Astrocyte (in vitro differentiated cells and primary cell): ENCODE measurements at regions not wholly inside any gene's neighbourhood (a gene's known extent, or its start where the extent isn't known, plus 50 kb on each side); places are given as distances from the start of the nearest gene placed in this dataset.
A peak's percentile ranks its signal among the peaks of the same experiment; 100 is the strongest.

Experiments
- DNase-seq: peaks from one replicate; pipeline ENCODE4 v3.0.0-alpha.2; 2010; ENCODE audit warnings: low read depth
- FAIRE-seq: peaks from 2 replicates; lab custom pipeline; 2011; peaks lifted over from hg19 to GRCh38; lab: Jason Lieb, UNC
- H2AFZ ChIP-seq: 2 replicates; pipeline ENCODE4 v1.6.0; 2012; ENCODE audit warnings: low read depth, low read length, inconsistent platforms
- H3K27ac ChIP-seq: 2 replicates; pipeline ENCODE4 v1.5.1; 2011; ENCODE audit warnings: low read depth, low read length, inconsistent platforms
- H3K27me3 ChIP-seq: 2 replicates; pipeline ENCODE4 v1.6.0; 2011; ENCODE audit warnings: low read length, inconsistent platforms; ENCODE audit not compliant: insufficient read depth
- H3K36me3 ChIP-seq: 2 replicates; pipeline ENCODE4 v1.5.1; 2011; ENCODE audit warnings: low read length, inconsistent platforms; ENCODE audit not compliant: insufficient read depth
- H3K4me1 ChIP-seq: 2 replicates; pipeline ENCODE4 v1.5.1; 2011; ENCODE audit warnings: low read length, inconsistent platforms; ENCODE audit not compliant: insufficient read depth
- H3K4me2 ChIP-seq: 2 replicates; pipeline ENCODE4 v1.6.0; 2012; ENCODE audit warnings: low read length, inconsistent platforms
- H3K4me3 ChIP-seq: 2 replicates; pipeline ENCODE4 v1.5.1; 2011; ENCODE audit warnings: low read depth, mild to moderate bottlenecking, low read length, inconsistent platforms; ENCODE audit not compliant: insufficient read depth
- H3K79me2 ChIP-seq: 2 replicates; pipeline ENCODE4 v1.6.0; 2012; ENCODE audit warnings: mild to moderate bottlenecking, low read length, inconsistent platforms; ENCODE audit not compliant: insufficient read depth
- H3K9ac ChIP-seq: 2 replicates; pipeline ENCODE4 v1.6.0; 2012; ENCODE audit warnings: mild to moderate bottlenecking, low read length, inconsistent platforms
- H3K9me3 ChIP-seq: 2 replicates; pipeline ENCODE4 v1.5.1; 2012; ENCODE audit warnings: low read depth, mild to moderate bottlenecking, low read length, inconsistent platforms; ENCODE audit not compliant: insufficient read depth
- H4K20me1 ChIP-seq: 2 replicates; pipeline ENCODE4 v1.6.0; 2012; ENCODE audit warnings: low read length, inconsistent platforms; ENCODE audit not compliant: insufficient read depth
- H3K27ac Mint-ChIP-seq: one replicate; pipeline ENCODE4 v1.8.0; 2021; ENCODE audit warnings: mild to moderate bottlenecking, mixed read lengths; ENCODE audit not compliant: unreplicated experiment
- H3K27me3 Mint-ChIP-seq: one replicate; pipeline ENCODE4 v1.8.0; 2021; ENCODE audit warnings: low read depth, mixed read lengths; ENCODE audit not compliant: unreplicated experiment
- H3K36me3 Mint-ChIP-seq: one replicate; pipeline ENCODE4 v1.8.0; 2021; ENCODE audit warnings: low read depth, mixed read lengths; ENCODE audit not compliant: unreplicated experiment
- H3K4me1 Mint-ChIP-seq: one replicate; pipeline ENCODE4 v1.8.0; 2021; ENCODE audit warnings: low read depth, mixed read lengths; ENCODE audit not compliant: unreplicated experiment
- H3K4me3 Mint-ChIP-seq: one replicate; pipeline ENCODE4 v1.8.0; 2021; ENCODE audit warnings: mild to moderate bottlenecking, moderate library complexity, mixed read lengths; ENCODE audit not compliant: unreplicated experiment
- H3K9me3 Mint-ChIP-seq: one replicate; pipeline ENCODE4 v1.8.0; 2021; ENCODE audit warnings: mild to moderate bottlenecking, mixed read lengths; ENCODE audit not compliant: unreplicated experiment
- CTCF ChIP-seq: IDR thresholded peaks from 2 replicates; pipeline ENCODE4 v1.5.1; 2011; ENCODE audit warnings: low read depth, mild to moderate bottlenecking, inconsistent platforms, low read length, moderate library complexity; ENCODE audit not compliant: insufficient read depth
- EZH2 ChIP-seq: IDR thresholded peaks from 2 replicates; pipeline ENCODE4 v1.6.1; 2012; ENCODE audit warnings: mild to moderate bottlenecking, low read length, inconsistent platforms; ENCODE audit not compliant: insufficient read depth

- Histone ChIP-seq H3K79me2 (no peaks in the 10 kb centered on the region), H3K4me2 (no peak overlapping the region), H3K9me3 (no peaks in the 10 kb centered on the region), H3K9ac (no peak overlapping the region), H2AFZ (no peak overlapping the region), H4K20me1 (no peaks in the 10 kb centered on the region), H3K4me3 (no peak overlapping the region), H3K36me3 (no peaks in the 10 kb centered on the region), H3K27me3 (no peaks in the 10 kb centered on the region), H3K27ac (no peak overlapping the region), H3K4me1 (peaks cover 10% of the 10 kb centered on the region)
- peaks cover 29% of the 10 kb centered on the region for H3K36me3 Mint-ChIP-seq
- peak overlapping the region; percentile 27 for H3K4me3 Mint-ChIP-seq
- peaks cover 10% of the 10 kb centered on the region for H3K9me3 Mint-ChIP-seq
- peak overlapping the region; percentile 26 for H3K27ac Mint-ChIP-seq
- peaks cover 8% of the 10 kb centered on the region for H3K4me1 Mint-ChIP-seq
- H3K27me3 Mint-ChIP-seq: no peaks in the 10 kb centered on the region
- peak; percentile 62 for DNase-seq
- TF ChIP-seq CTCF (peak; percentile 27), EZH2 (no peak)
- FAIRE-seq: peak; percentile 54
Observed at GRCh38 chr2:215736653-215737290, 276.6 kb downstream of the MREG start.

- Histone ChIP-seq H3K9me3 (no peaks in the 10 kb centered on the region), H3K27ac (no peak overlapping the region), H3K4me1 (peaks cover 24% of the 10 kb centered on the region), H3K79me2 (no peaks in the 10 kb centered on the region), H4K20me1 (no peaks in the 10 kb centered on the region), H3K36me3 (no peaks in the 10 kb centered on the region), H2AFZ (no peak overlapping the region), H3K4me3 (no peak overlapping the region), H3K9ac (no peak overlapping the region), H3K27me3 (no peaks in the 10 kb centered on the region), H3K4me2 (no peak overlapping the region)
- Mint-ChIP-seq H3K27ac (peak overlapping the region; percentile 44), H3K27me3 (no peaks in the 10 kb centered on the region), H3K4me1 (peaks cover 19% of the 10 kb centered on the region), H3K36me3 (peaks cover 8% of the 10 kb centered on the region), H3K9me3 (peaks cover 3% of the 10 kb centered on the region), H3K4me3 (no peak overlapping the region)
- no peak for TF ChIP-seq CTCF
- no peak for TF ChIP-seq EZH2
- DNase-seq: no peak
- FAIRE-seq: no peak
Observed at GRCh38 chr2:215731108-215731658, 282.2 kb downstream of the MREG start.

GRCh38 chr2:215729985-215730620 lies 283.2 kb downstream of the MREG start:
- Histone ChIP-seq H3K36me3 (no peaks in the 10 kb centered on the region), H3K4me2 (no peak overlapping the region), H3K9ac (no peak overlapping the region), H3K79me2 (no peaks in the 10 kb centered on the region), H4K20me1 (no peaks in the 10 kb centered on the region), H3K4me1 (peaks cover 24% of the 10 kb centered on the region), H3K27ac (no peak overlapping the region), H3K27me3 (no peaks in the 10 kb centered on the region), H3K4me3 (no peak overlapping the region), H2AFZ (no peak overlapping the region), H3K9me3 (no peaks in the 10 kb centered on the region)
- Mint-ChIP-seq H3K9me3 (peaks cover 3% of the 10 kb centered on the region), H3K4me3 (no peak overlapping the region), H3K27ac (no peak overlapping the region), H3K27me3 (no peaks in the 10 kb centered on the region), H3K36me3 (peaks cover 10% of the 10 kb centered on the region), H3K4me1 (peaks cover 19% of the 10 kb centered on the region)
- FAIRE-seq (no peak), DNase-seq (peak; percentile 35)
- TF ChIP-seq EZH2 (no peak), CTCF (no peak)
